ENCODE measurements at regions not wholly inside any gene's neighbourhood (a gene's known extent, or its start where the extent isn't known, plus 50 kb on each side); places are given as distances from the start of the nearest gene placed in this dataset.

- TF ChIP-seq EZH2 (IDR thresholded peaks at IDR 0.05; ENCODE audit: low read length, unreplicated experiment), result no peak
- TF ChIP-seq CTCF (conservative IDR thresholded peaks at IDR 0.05; ENCODE audit: low read depth, low read length), result no peak
Observed at GRCh38 chr7:94173436-94173835, 169.3 kb upstream of the BET1 start.
